HepG2 (cell line): ENCODE measurements at regions not wholly inside any gene's neighbourhood (a gene's known extent, or its start where the extent isn't known, plus 50 kb on each side); places are given as distances from the start of the nearest gene placed in this dataset.
A peak's percentile ranks its signal among the peaks of the same experiment; 100 is the strongest.

Experiments
- EZH2 ChIP-seq: conservative IDR thresholded peaks from 2 replicates; pipeline ENCODE4 v1.6.1; 2012; ENCODE audit warnings: mild to moderate bottlenecking, low read depth, low read length, moderate library complexity
- HES4 ChIP-seq: sonication (generic); formaldehyde crosslinking; IDR thresholded peaks from 2 replicates; pipeline ENCODE4 v1.9.0; 2021; ENCODE audit warnings: mild to moderate bottlenecking, missing genetic modification reagents, borderline replicate concordance
- HMG20B ChIP-seq: conservative IDR thresholded peaks from 2 replicates; pipeline ENCODE4 v1.6.1; 2016; ENCODE audit warnings: missing genetic modification reagents, missing compliant biosample characterization
- KDM1A ChIP-seq: IDR thresholded peaks from 2 replicates; pipeline ENCODE4 v1.6.1; 2016; ENCODE audit warnings: missing compliant biosample characterization
- SETDB1 ChIP-seq: sonication (generic); formaldehyde crosslinking; IDR thresholded peaks from 2 replicates; pipeline ENCODE4 v1.5.1; 2020; ENCODE audit warnings: missing genetic modification reagents, mild to moderate bottlenecking, borderline replicate concordance
- ZFY ChIP-seq: sonication (generic); formaldehyde crosslinking; IDR thresholded peaks from 2 replicates; pipeline ENCODE4 v1.4.0; 2020; ENCODE audit warnings: missing genetic modification reagents
- ZNF547 ChIP-seq: sonication (generic); formaldehyde crosslinking; IDR thresholded peaks from 2 replicates; pipeline ENCODE4 v1.5.1; 2020; ENCODE audit warnings: mild to moderate bottlenecking, missing genetic modification reagents
- TF ChIP-seq, protein P1 (sequence below): sonication (generic); formaldehyde crosslinking; IDR thresholded peaks from 2 replicates; pipeline ENCODE4 v1.5.0; 2020; ENCODE audit warnings: mild to moderate bottlenecking, missing genetic modification reagents, moderate library complexity

DNA sequence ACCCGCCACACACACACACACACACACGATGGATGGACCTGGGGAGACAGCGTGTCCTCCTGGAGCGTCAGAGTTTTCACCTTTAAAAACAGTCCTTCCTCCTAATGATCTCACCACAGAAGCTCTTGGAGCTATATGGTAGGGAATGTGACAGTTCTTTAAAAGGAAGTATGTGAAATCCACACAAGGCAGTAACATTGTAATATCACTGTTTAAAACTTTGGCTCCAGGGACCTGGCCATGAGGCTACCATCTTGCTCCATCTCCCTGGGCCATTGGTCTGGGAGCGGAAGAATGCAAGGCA is 302.4 kb downstream of the SOX9 start:
- TF ChIP-seq SETDB1 (CRISPR knock-in tag): no peak
- TF ChIP-seq HES4: no peak
- no peak for TF ChIP-seq HMG20B (CRISPR knock-in tag)
- TF ChIP-seq, protein P1, sequence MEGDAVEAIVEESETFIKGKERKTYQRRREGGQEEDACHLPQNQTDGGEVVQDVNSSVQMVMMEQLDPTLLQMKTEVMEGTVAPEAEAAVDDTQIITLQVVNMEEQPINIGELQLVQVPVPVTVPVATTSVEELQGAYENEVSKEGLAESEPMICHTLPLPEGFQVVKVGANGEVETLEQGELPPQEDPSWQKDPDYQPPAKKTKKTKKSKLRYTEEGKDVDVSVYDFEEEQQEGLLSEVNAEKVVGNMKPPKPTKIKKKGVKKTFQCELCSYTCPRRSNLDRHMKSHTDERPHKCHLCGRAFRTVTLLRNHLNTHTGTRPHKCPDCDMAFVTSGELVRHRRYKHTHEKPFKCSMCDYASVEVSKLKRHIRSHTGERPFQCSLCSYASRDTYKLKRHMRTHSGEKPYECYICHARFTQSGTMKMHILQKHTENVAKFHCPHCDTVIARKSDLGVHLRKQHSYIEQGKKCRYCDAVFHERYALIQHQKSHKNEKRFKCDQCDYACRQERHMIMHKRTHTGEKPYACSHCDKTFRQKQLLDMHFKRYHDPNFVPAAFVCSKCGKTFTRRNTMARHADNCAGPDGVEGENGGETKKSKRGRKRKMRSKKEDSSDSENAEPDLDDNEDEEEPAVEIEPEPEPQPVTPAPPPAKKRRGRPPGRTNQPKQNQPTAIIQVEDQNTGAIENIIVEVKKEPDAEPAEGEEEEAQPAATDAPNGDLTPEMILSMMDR (CRISPR knock-in tag): no peak
- no peak for TF ChIP-seq KDM1A (CRISPR knock-in tag)
- TF ChIP-seq ZNF547 (CRISPR knock-in tag): no peak
- 0 out of 2 replicates have a peak, but pooled peaks have one; percentile 5 for TF ChIP-seq ZFY (CRISPR knock-in tag)
- no peak for TF ChIP-seq EZH2
